HFF-Myc (cell line): ENCODE measurements at regions not wholly inside any gene's neighbourhood (a gene's known extent, or its start where the extent isn't known, plus 50 kb on each side); places are given as distances from the start of the nearest gene placed in this dataset.

Experiments
- DNase-seq: peaks from one replicate; pipeline ENCODE4 v3.0.0-alpha.2; 2011; ENCODE audit warnings: low read depth; ENCODE audit errors: extremely low read depth
- H3K4me3 ChIP-seq: replicated peaks from 2 replicates; pipeline ENCODE4 v1.5.1; 2011; ENCODE audit warnings: low read depth, mild to moderate bottlenecking, control low read depth, low read length
- CTCF ChIP-seq: IDR thresholded peaks from 2 replicates; pipeline ENCODE4 v1.5.1; 2012; ENCODE audit warnings: mild to moderate bottlenecking, low read depth, low read length, control low read depth; ENCODE audit errors: missing control alignments

DNA sequence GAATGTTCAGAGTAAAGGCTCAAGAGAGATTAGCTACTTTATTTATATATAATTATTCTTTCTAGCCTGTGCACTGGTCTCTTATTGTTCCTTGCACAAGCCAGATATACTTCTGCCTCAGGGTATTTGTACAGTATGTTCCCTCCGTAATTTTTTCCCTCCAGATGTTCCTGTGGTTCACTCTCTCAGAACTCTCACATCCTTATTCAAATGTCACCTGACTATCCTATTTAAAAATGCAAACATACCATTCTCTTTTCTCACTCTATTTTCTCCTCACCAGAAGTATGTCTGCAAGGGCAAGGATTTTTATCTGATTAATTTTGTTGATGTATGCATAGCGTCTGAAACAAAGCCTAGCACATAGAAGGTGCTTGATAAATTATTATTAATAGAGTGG lies 64.0 kb upstream of the CERS6 start:
- no peak for DNase-seq

DNA sequence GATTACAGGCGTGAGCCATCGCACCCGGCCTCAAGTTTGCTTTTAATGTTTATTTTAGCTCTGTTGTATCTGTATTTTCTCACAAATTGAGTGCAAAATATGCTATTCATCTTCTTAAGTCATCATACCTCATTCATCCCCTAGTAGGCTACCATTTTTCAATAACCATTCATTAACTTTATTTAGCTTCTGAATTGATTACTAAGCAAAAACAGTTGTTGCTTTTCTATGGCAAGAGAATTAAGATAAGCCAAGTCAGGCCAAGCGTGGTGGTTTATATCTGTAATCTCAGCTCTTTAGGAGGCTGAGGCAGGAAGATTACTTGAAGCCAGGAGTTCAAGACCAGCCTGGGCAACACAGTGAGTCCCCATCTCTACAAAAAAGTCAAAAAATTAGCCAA lies 63.3 kb upstream of the CERS6 start:
- H3K4me3 ChIP-seq = no peak overlapping the region
- DNase-seq = no peak
- TF ChIP-seq CTCF = no peak

More for the DNA sequence above, 64.0 kb upstream of the CERS6 start:
- no peak for TF ChIP-seq CTCF
- no peak overlapping the region for H3K4me3 ChIP-seq

GRCh38 chr2:168394262-168394661 lies 61.8 kb upstream of the CERS6 start:
- no peak for TF ChIP-seq CTCF
- no peak for DNase-seq
- H3K4me3 ChIP-seq = no peak overlapping the region

GRCh38 chr2:168396131-168396530 lies 59.9 kb upstream of the CERS6 start:
- no peak for TF ChIP-seq CTCF
- no peak for DNase-seq
- no peak overlapping the region for H3K4me3 ChIP-seq

GRCh38 chr2:168397629-168398028 lies 58.4 kb upstream of the CERS6 start:
- TF ChIP-seq CTCF = no peak

DNA sequence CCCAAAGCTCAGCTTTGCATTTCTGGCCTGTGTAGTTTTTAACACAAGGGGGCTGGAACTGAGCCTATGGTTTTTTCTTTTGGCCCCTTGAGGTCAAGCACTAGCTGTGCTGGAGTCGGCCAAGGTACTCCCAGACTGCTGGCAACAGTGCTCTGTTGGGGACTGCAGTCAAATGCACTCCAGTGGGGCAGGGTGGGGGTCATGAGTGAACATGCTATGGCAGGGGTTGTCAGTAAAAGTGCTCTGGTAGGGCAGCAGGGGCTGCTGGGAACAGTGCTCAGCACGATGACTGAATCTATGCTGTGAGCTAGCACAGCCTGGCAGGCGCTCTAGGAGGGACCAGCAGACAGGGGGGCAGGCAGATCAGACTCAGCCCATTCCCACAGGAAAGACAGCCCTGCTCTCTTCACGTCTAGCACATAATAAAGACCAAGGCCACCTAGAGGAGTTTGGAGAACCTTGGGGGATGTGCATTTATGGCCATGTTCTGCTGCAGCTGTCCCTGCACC lies 55.0 kb upstream of the CERS6 start:
- DNase-seq = no peak
- no peak for TF ChIP-seq CTCF
- H3K4me3 ChIP-seq = no peak overlapping the region

More at GRCh38 chr2:168397629-168398028, 58.4 kb upstream of the CERS6 start:
- no peak overlapping the region for H3K4me3 ChIP-seq
- DNase-seq = no peak

DNA sequence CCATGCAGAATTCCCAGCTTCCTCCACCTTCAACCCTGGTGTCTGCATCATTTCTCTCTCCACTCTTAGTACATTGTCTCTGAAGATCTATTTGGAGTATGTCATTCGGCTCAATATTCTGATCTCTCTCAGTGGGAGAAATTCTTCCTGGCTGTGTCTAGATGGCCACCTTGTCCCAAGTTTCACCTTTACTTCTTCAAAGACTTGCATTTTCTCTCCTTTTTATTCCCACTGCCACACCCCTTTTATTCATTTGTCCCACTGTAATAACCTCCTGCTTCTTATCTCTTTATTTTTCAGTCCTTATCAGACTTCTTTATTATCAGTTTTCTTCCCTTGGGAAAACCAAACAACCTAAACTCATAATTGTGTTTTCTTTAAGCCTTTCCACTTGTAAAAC lies 54.3 kb upstream of the CERS6 start:
- H3K4me3 ChIP-seq = no peak overlapping the region
- no peak for DNase-seq
- no peak for TF ChIP-seq CTCF
